ENCODE measurements at regions not wholly inside any gene's neighbourhood (a gene's known extent, or its start where the extent isn't known, plus 50 kb on each side); places are given as distances from the start of the nearest gene placed in this dataset.

GRCh38 chr18:43978174-43978573 lies 700.9 kb upstream of the SYT4 start:
- TF ChIP-seq CTCF (IDR thresholded peaks at IDR 0.05) (no peak), EP300 (IDR thresholded peaks at IDR 0.05; ENCODE audit: low read depth) (no peak)

Data from transverse colon (tissue), 3 donors.